ENCODE measurements at regions not wholly inside any gene's neighbourhood (a gene's known extent, or its start where the extent isn't known, plus 50 kb on each side); places are given as distances from the start of the nearest gene placed in this dataset.

DNA sequence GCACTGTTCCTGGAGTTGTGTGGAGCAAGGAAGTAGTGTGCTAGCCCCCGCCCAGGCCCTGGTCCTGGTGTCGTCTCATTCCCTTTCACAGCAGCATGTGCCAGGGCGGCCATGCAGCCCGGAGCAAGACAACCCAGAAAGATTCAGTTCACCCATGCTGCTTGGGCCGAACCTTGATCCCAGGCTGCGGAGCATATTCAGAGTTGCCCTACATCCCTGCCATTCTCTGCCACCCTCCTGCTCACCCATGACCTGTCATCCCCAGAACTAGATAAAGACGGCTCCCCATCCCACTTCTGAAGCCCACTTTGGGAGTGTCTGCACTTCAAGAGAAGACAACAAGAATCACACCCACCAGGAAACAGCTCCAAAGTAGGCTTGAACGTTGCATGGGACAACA is 2452.5 kb downstream of the TP53TG3F start:
- H3K9me2 ChIP-seq (ENCODE audit: insufficient read depth) = no peaks in the 10 kb centered on the region
- POLR2A ChIA-PET = no interaction called here
- no peak for DNase-seq (ENCODE audit: low read depth, low spot score)
- H3K36me3 ChIP-seq (ENCODE audit: control insufficient read depth in 1 of 2, insufficient read depth in 2 of 2, low read length in 2 of 2) = no peaks in the 10 kb centered on the region
- no peak overlapping the region for H3K9ac ChIP-seq (ENCODE audit: low read length)
- H3K4me3 ChIP-seq (replicated peaks in 1 of 2; ENCODE audit: low read depth in 1 of 2, low read length in 2 of 2) = no peak overlapping the region
- H3K27ac ChIP-seq (ENCODE audit: low read depth, low read length) = no peak overlapping the region
- RAD21 ChIA-PET (ENCODE audit: low non-redundant PET in 1 of 2, low total read pairs in 2 of 2, uncharacterized antibody in 2 of 2, unreplicated experiment in 2 of 2) = no interaction called here
- ATAC-seq = no peak
- CTCF ChIA-PET = no interaction called here
- intact Hi-C loops (cut with micrococcal nuclease) = no loop called here
- no peak overlapping the region for H2AFZ ChIP-seq (ENCODE audit: low read depth, low read length, poor library complexity, severe bottlenecking)
- no peaks in the 10 kb centered on the region for H4K20me1 ChIP-seq (ENCODE audit: insufficient read depth)
- H3K4me2 ChIP-seq (ENCODE audit: low read length) = no peak overlapping the region
- H3K4me1 ChIP-seq (ENCODE audit: control insufficient read depth in 1 of 2, insufficient read depth in 2 of 2, low read length in 2 of 2) = no peaks in the 10 kb centered on the region
- H3K9me3 ChIP-seq (ENCODE audit: control insufficient read depth in 1 of 2, insufficient read depth in 1 of 2, low read depth in 1 of 2, low read length in 2 of 2) = peaks cover 0 to 4% of the 10 kb centered on the region in 2 experiments; a peak in 1 of 4 replicates
- no peaks in the 10 kb centered on the region for H3K27me3 ChIP-seq (ENCODE audit: insufficient read depth, low read length)
- H3K79me2 ChIP-seq (ENCODE audit: insufficient read depth, low read length) = no peaks in the 10 kb centered on the region
- BruUV-seq (replicated peaks) = no TSS peak
- TF ChIP-seq POLR2AphosphoS5 (IDR thresholded peaks at IDR 0.05; ENCODE audit: low read depth, low read length) (no peak), YY1 (IDR thresholded peaks at IDR 0.05; ENCODE audit: extremely low read depth, insufficient replicate concordance, low read depth, low read length) (no peak)

DNA sequence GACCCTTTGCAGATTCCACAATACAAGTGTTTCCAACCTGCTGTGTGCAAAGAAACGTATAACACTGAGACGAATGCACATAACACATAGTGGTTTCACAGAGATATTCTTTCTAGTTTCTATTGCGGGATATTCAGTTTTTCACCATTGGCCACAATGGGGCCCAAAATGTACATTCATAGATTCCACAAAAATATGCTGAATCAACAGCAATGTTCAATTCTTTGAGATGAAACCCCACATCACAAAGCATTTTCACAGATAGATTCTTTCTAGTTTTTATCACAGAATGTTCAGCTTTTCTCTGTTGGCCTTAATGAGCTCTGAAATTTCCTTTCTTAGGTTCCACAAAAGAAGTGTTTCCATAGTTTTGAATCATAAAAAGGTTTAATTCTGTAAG is 2472.3 kb downstream of the TP53TG3F start:
- Histone ChIP-seq H3K9me2 (ENCODE audit: insufficient read depth) (no peaks in the 10 kb centered on the region), H3K4me3 (replicated peaks in 1 of 2; ENCODE audit: low read depth in 1 of 2, low read length in 2 of 2) (no peak overlapping the region), H3K4me2 (ENCODE audit: low read length) (no peak overlapping the region), H3K27me3 (ENCODE audit: insufficient read depth, low read length) (no peaks in the 10 kb centered on the region), H3K9me3 (ENCODE audit: control insufficient read depth in 1 of 2, insufficient read depth in 1 of 2, low read depth in 1 of 2, low read length in 2 of 2) (peaks cover 0 to 8% of the 10 kb centered on the region in 2 experiments; a peak in 1 of 4 replicates), H3K36me3 (ENCODE audit: control insufficient read depth in 1 of 2, insufficient read depth in 2 of 2, low read length in 2 of 2) (no peaks in the 10 kb centered on the region), H3K9ac (ENCODE audit: low read length) (no peak overlapping the region), H4K20me1 (ENCODE audit: insufficient read depth) (no peaks in the 10 kb centered on the region), H3K4me1 (ENCODE audit: control insufficient read depth in 1 of 2, insufficient read depth in 2 of 2, low read length in 2 of 2) (no peaks in the 10 kb centered on the region), H3K27ac (ENCODE audit: low read depth, low read length) (no peak overlapping the region), H2AFZ (ENCODE audit: low read depth, low read length, poor library complexity, severe bottlenecking) (no peak overlapping the region), H3K79me2 (ENCODE audit: insufficient read depth, low read length) (no peaks in the 10 kb centered on the region)
- ChIA-PET POLR2A (no interaction called here), RAD21 (ENCODE audit: low non-redundant PET in 1 of 2, low total read pairs in 2 of 2, uncharacterized antibody in 2 of 2, unreplicated experiment in 2 of 2) (no interaction called here), CTCF (no interaction called here)
- intact Hi-C loops (cut with micrococcal nuclease) = no loop called here
- DNase-seq (ENCODE audit: low read depth, low spot score) (no peak), ATAC-seq (no peak)
- BruUV-seq (replicated peaks) = no TSS peak
- TF ChIP-seq SP1 (IDR thresholded peaks at IDR 0.05; ENCODE audit: low read depth) = no peak
- TF ChIP-seq ELF1 (IDR thresholded peaks at IDR 0.05; ENCODE audit: borderline replicate concordance, low read depth) = no peak
- TF ChIP-seq ZNF274 (IDR thresholded peaks at IDR 0.05; ENCODE audit: low read depth, low read length) = no peak
- TF ChIP-seq, protein P1, sequence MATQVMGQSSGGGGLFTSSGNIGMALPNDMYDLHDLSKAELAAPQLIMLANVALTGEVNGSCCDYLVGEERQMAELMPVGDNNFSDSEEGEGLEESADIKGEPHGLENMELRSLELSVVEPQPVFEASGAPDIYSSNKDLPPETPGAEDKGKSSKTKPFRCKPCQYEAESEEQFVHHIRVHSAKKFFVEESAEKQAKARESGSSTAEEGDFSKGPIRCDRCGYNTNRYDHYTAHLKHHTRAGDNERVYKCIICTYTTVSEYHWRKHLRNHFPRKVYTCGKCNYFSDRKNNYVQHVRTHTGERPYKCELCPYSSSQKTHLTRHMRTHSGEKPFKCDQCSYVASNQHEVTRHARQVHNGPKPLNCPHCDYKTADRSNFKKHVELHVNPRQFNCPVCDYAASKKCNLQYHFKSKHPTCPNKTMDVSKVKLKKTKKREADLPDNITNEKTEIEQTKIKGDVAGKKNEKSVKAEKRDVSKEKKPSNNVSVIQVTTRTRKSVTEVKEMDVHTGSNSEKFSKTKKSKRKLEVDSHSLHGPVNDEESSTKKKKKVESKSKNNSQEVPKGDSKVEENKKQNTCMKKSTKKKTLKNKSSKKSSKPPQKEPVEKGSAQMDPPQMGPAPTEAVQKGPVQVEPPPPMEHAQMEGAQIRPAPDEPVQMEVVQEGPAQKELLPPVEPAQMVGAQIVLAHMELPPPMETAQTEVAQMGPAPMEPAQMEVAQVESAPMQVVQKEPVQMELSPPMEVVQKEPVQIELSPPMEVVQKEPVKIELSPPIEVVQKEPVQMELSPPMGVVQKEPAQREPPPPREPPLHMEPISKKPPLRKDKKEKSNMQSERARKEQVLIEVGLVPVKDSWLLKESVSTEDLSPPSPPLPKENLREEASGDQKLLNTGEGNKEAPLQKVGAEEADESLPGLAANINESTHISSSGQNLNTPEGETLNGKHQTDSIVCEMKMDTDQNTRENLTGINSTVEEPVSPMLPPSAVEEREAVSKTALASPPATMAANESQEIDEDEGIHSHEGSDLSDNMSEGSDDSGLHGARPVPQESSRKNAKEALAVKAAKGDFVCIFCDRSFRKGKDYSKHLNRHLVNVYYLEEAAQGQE (IDR thresholded peaks at IDR 0.05; ENCODE audit: low read depth) = no peak
- TF ChIP-seq EZH2 (IDR thresholded peaks at IDR 0.05) = no peak
- no peak for TF ChIP-seq CBX3 (IDR thresholded peaks at IDR 0.05; ENCODE audit: low read depth)
- TF ChIP-seq ZFX (IDR thresholded peaks at IDR 0.05) = no peak
- no peak for TF ChIP-seq POLR2AphosphoS5 (IDR thresholded peaks at IDR 0.05; ENCODE audit: low read depth, low read length)
- TF ChIP-seq, protein P2, sequence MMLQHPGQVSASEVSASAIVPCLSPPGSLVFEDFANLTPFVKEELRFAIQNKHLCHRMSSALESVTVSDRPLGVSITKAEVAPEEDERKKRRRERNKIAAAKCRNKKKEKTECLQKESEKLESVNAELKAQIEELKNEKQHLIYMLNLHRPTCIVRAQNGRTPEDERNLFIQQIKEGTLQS (IDR thresholded peaks at IDR 0.05) = no peak
- TF ChIP-seq EGR1 (IDR thresholded peaks at IDR 0.05; ENCODE audit: low read depth) = no peak
- TF ChIP-seq EZH2phosphoT487 (IDR thresholded peaks at IDR 0.05; ENCODE audit: borderline replicate concordance) = no peak
- TF ChIP-seq RAD21 (IDR thresholded peaks at IDR 0.05; ENCODE audit: low read depth) = no peak
- TF ChIP-seq, protein P3, sequence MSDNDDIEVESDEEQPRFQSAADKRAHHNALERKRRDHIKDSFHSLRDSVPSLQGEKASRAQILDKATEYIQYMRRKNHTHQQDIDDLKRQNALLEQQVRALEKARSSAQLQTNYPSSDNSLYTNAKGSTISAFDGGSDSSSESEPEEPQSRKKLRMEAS (IDR thresholded peaks at IDR 0.05) = no peak
- no peak for TF ChIP-seq CEBPB (IDR thresholded peaks at IDR 0.05; ENCODE audit: low read depth)

Data from HCT116 (cell line).